Endothelial cell of umbilical vein (primary cell): ENCODE measurements at regions not wholly inside any gene's neighbourhood (a gene's known extent, or its start where the extent isn't known, plus 50 kb on each side); places are given as distances from the start of the nearest gene placed in this dataset.

Experiments used
- EZH2 ChIP-seq: IDR thresholded peaks from 2 replicates; pipeline ENCODE4 v1.6.1; 2012; ENCODE audit warnings: borderline replicate concordance, low read depth, mild to moderate bottlenecking, moderate library complexity, low read length, inconsistent platforms; ENCODE audit not compliant: severe bottlenecking
- FOS ChIP-seq: IDR thresholded peaks from 2 replicates; pipeline ENCODE4 v1.6.1; 2011; ENCODE audit warnings: mild to moderate bottlenecking, low read length, moderate library complexity, borderline replicate concordance; ENCODE audit not compliant: insufficient read depth
- JUN ChIP-seq: IDR thresholded peaks from 2 replicates; pipeline ENCODE4 v1.6.1; 2011; ENCODE audit warnings: borderline replicate concordance, low read depth; ENCODE audit not compliant: insufficient read length, insufficient read depth
- MYC ChIP-seq: IDR thresholded peaks from one replicate; pipeline ENCODE4 v1.6.1; 2011; ENCODE audit warnings: mild to moderate bottlenecking, low read depth, low read length
- POLR2A ChIP-seq: IDR thresholded peaks from 2 replicates; pipeline ENCODE4 v1.6.1; 2012; ENCODE audit warnings: low read depth, mild to moderate bottlenecking, control low read depth, low read length
- POLR2AphosphoS5 ChIP-seq: IDR thresholded peaks from 2 replicates; pipeline ENCODE4 v1.6.1; 2012; ENCODE audit warnings: low read depth, mild to moderate bottlenecking, control low read depth, low read length, moderate library complexity; ENCODE audit not compliant: insufficient read depth
- TF ChIP-seq, protein P1 (sequence below), 2 donors: IDR thresholded peaks; 1 replicate in 1 of 2; 2 replicates in 1 of 2; pipeline ENCODE4 v1.5.1; 2011; ENCODE audit warnings: low read length in 2 of 2, mild to moderate bottlenecking in 2 of 2, moderate library complexity in 2 of 2, control low read depth in 1 of 2, inconsistent platforms in 1 of 2, low read depth in 1 of 2; ENCODE audit not compliant: insufficient read depth in 1 of 2; ENCODE audit errors: extremely low read depth in 1 of 2

DNA sequence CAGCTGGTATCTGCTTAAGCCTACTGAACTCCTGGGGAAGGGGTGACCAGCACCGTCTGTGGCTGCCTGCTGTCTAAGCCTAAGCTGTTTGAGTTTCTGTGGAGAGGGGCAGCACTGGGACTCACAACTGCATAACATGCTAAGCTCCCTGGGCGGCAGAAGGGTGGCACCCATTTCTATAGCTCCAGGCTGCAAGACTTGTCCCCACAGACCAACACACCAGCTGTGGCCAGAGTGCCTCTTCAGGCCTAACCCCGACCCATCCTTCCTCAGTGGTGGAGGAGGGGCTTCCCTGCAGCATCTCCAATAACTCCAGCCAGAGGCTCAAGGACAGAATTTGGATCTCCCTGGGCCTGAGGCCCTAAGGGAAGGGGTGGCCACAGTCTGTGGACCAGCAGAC lies 464.1 kb downstream of the SEMA3D start:
- TF ChIP-seq, protein P1, sequence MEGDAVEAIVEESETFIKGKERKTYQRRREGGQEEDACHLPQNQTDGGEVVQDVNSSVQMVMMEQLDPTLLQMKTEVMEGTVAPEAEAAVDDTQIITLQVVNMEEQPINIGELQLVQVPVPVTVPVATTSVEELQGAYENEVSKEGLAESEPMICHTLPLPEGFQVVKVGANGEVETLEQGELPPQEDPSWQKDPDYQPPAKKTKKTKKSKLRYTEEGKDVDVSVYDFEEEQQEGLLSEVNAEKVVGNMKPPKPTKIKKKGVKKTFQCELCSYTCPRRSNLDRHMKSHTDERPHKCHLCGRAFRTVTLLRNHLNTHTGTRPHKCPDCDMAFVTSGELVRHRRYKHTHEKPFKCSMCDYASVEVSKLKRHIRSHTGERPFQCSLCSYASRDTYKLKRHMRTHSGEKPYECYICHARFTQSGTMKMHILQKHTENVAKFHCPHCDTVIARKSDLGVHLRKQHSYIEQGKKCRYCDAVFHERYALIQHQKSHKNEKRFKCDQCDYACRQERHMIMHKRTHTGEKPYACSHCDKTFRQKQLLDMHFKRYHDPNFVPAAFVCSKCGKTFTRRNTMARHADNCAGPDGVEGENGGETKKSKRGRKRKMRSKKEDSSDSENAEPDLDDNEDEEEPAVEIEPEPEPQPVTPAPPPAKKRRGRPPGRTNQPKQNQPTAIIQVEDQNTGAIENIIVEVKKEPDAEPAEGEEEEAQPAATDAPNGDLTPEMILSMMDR (IDR thresholded peaks at IDR 0.05; ENCODE audit: extremely low read depth in 1 of 2, insufficient read depth in 1 of 2, low read depth in 1 of 2, low read length in 2 of 2): no peak
- TF ChIP-seq FOS: no peak
- TF ChIP-seq MYC: no peak
- TF ChIP-seq POLR2A: no peak
- no peak for TF ChIP-seq EZH2
- no peak for TF ChIP-seq JUN
- no peak for TF ChIP-seq POLR2AphosphoS5
